ENCODE measurements at regions not wholly inside any gene's neighbourhood (a gene's known extent, or its start where the extent isn't known, plus 50 kb on each side); places are given as distances from the start of the nearest gene placed in this dataset.

DNA sequence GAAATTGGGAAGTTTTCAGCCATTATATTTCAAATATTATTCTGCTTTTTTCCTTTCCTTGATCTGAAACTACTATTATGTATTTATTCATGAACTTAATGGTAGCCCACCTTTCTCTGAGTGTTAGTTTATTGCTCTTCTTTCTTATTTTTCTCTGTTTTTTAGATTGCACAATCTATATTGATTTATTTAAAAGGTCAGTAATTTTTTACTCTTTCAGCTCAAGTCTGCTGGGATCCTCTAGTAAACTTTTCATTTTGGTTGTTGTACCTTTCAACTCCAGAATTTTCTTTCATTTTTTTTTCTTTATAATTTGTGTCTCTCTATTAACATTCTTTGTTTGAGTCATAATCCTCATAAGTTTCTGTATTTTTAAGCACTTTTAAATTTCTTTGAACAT is 529.4 kb upstream of the POT1 start:
- ChIA-PET POLR2A (no interaction called here), CTCF (ENCODE audit: low intra/inter-chr PET ratio) (no interaction called here)
- no peaks in the 10 kb centered on the region for H4K20me1 ChIP-seq (replicated peaks; ENCODE audit: control insufficient read depth, insufficient read depth, low read length)
- H3K9me1 ChIP-seq (ENCODE audit: control insufficient read depth, insufficient read depth, low read length), result no peaks in the 10 kb centered on the region
- ATAC-seq (no peak), FAIRE-seq (no peak), DNase-seq (ENCODE audit: extremely low read depth in 1 of 4, low spot score in 3 of 4) (no peak)
- no peak overlapping the region for H3K4me2 ChIP-seq (ENCODE audit: insufficient read depth, low read length)
- H3K27me3 ChIP-seq (ENCODE audit: control insufficient read depth in 2 of 2, insufficient read depth in 2 of 2, low read length in 2 of 2), result no peaks in the 10 kb centered on the region
- H3K4me1 ChIP-seq (replicated peaks in 1 of 2; ENCODE audit: control insufficient read depth in 2 of 2, insufficient read depth in 2 of 2, low read length in 2 of 2), result no peaks in the 10 kb centered on the region
- H2AFZ ChIP-seq (ENCODE audit: low read depth, low read length), result no peak overlapping the region
- H3K79me2 ChIP-seq (ENCODE audit: control insufficient read depth, insufficient read depth, low read length), result no peaks in the 10 kb centered on the region
- intact Hi-C loops (cut with micrococcal nuclease) (no loop called here), in situ Hi-C loops (cut with MboI) (no loop called here)
- no peak overlapping the region for H3K27ac ChIP-seq (ENCODE audit: extremely low read depth, low read depth, low read length)
- H3K36me3 ChIP-seq (ENCODE audit: control insufficient read depth, insufficient read depth, low read length), result no peaks in the 10 kb centered on the region
- BruUV-seq (replicated peaks), result no TSS peak
- no peak overlapping the region for H3K4me3 ChIP-seq
- H3K9ac ChIP-seq (ENCODE audit: insufficient read depth in 1 of 2, low read depth in 2 of 2, low read length in 2 of 2), result no peak overlapping the region
- H3K9me3 ChIP-seq (replicated peaks; ENCODE audit: control insufficient read depth, insufficient read depth, low read depth, low read length), result peaks cover 4% of the 10 kb centered on the region; the same call in 1 of the 2 replicates
- TF ChIP-seq, protein P1, sequence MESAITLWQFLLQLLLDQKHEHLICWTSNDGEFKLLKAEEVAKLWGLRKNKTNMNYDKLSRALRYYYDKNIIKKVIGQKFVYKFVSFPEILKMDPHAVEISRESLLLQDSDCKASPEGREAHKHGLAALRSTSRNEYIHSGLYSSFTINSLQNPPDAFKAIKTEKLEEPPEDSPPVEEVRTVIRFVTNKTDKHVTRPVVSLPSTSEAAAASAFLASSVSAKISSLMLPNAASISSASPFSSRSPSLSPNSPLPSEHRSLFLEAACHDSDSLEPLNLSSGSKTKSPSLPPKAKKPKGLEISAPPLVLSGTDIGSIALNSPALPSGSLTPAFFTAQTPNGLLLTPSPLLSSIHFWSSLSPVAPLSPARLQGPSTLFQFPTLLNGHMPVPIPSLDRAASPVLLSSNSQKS (CRISPR knock-in tag; IDR thresholded peaks at IDR 0.05), result no peak
- no peak for TF ChIP-seq ZNF263 (CRISPR knock-in tag; IDR thresholded peaks at IDR 0.05; ENCODE audit: borderline replicate concordance)
- no peak for TF ChIP-seq OTX1 (CRISPR knock-in tag; IDR thresholded peaks at IDR 0.05)
- TF ChIP-seq TRIM28 (IDR thresholded peaks at IDR 0.05), result peak; percentile 83; the same call in 1 of the 2 replicates
- no peak for TF ChIP-seq PHF20 (IDR thresholded peaks at IDR 0.05; ENCODE audit: partially characterized antibody)
- peak; percentile 55; the same call in 1 of the 2 replicates for TF ChIP-seq CEBPB (tag; IDR thresholded peaks at IDR 0.05)
- no peak for TF ChIP-seq MYBL2 (IDR thresholded peaks at IDR 0.05; ENCODE audit: low read depth)
- TF ChIP-seq MYBL2 (CRISPR knock-in tag; IDR thresholded peaks at IDR 0.05; ENCODE audit: borderline replicate concordance), result no peak
- TF ChIP-seq, protein P2, sequence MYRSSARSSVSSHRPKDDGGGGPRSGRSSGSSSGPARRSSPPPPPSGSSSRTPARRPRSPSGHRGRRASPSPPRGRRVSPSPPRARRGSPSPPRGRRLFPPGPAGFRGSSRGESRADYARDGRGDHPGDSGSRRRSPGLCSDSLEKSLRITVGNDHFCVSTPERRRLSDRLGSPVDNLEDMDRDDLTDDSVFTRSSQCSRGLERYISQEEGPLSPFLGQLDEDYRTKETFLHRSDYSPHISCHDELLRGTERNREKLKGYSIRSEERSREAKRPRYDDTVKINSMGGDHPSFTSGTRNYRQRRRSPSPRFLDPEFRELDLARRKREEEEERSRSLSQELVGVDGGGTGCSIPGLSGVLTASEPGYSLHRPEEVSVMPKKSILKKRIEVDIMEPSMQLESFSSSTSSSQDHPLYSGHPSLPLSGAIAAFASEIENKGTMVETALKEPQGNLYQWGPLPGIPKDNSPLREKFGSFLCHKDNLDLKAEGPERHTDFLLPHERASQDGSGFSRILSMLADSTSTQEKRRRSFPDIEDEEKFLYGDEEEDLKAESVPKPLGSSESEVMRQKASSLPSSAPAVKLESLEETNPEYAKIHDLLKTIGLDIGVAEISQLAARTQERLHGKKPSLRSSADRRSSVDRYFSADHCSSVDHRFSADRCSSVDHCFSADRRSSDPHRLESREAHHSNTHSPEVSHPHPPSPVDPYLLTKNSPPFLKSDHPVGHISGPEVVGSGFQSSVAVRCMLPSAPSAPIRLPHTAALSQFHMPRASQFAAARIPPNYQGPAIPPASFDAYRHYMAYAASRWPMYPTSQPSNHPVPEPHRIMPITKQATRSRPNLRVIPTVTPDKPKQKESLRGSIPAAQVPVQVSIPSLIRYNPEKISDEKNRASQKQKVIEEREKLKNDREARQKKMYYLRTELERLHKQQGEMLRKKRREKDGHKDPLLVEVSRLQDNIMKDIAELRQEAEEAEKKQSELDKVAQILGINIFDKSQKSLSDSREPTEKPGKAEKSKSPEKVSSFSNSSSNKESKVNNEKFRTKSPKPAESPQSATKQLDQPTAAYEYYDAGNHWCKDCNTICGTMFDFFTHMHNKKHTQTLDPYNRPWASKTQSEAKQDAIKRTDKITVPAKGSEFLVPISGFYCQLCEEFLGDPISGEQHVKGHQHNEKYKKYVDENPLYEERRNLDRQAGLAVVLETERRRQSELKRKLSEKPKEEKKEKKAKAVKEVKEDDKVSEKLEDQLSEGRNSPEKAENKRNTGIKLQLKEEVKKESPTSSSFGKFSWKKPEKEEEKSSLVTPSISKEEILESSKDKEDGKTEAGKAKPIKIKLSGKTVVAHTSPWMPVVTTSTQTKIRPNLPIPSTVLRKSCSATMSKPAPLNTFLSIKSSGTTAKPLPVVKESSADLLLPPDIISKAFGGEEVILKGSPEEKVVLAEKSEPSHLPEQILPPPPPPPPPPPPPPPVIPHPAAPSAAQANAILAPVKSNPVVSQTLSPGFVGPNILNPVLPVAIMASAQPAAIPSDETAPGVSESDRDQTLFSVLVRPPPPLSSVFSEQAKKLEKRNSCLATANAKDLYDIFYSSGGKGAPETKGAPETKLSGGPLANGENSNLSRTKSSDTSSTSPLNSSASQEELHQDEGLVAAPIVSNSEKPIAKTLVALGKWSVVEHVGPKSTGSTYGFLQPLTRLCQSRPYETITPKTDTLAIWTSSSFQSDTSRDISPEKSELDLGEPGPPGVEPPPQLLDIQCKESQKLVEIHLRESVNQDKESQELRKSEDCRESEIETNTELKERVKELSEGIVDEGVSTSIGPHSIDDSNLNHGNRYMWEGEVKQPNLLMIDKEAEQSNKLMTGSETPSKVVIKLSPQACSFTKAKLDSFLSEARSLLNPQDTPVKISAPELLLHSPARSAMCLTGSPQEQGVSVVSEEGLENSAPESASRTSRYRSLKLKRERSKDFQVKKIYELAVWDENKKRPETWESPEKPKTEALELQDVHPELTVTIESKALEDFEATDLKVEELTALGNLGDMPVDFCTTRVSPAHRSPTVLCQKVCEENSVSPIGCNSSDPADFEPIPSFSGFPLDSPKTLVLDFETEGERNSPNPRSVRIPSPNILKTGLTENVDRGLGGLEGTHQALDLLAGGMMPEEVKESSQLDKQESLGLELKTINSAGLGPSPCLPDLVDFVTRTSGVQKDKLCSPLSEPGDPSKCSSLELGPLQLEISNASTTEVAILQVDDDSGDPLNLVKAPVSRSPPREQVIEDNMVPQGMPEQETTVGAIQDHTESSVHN (IDR thresholded peaks at IDR 0.05; ENCODE audit: borderline replicate concordance in 1 of 2, low read depth in 1 of 2), result no peak
- TF ChIP-seq, protein P3, sequence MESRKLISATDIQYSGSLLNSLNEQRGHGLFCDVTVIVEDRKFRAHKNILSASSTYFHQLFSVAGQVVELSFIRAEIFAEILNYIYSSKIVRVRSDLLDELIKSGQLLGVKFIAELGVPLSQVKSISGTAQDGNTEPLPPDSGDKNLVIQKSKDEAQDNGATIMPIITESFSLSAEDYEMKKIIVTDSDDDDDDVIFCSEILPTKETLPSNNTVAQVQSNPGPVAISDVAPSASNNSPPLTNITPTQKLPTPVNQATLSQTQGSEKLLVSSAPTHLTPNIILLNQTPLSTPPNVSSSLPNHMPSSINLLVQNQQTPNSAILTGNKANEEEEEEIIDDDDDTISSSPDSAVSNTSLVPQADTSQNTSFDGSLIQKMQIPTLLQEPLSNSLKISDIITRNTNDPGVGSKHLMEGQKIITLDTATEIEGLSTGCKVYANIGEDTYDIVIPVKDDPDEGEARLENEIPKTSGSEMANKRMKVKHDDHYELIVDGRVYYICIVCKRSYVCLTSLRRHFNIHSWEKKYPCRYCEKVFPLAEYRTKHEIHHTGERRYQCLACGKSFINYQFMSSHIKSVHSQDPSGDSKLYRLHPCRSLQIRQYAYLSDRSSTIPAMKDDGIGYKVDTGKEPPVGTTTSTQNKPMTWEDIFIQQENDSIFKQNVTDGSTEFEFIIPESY (CRISPR knock-in tag; IDR thresholded peaks at IDR 0.05), result no peak
- TF ChIP-seq CEBPG (CRISPR knock-in tag; IDR thresholded peaks at IDR 0.05), result no peak
- peak in 1 of 2 experiments; percentile 69; a peak in 2 of 4 replicates for TF ChIP-seq CEBPG (tag; conservative IDR thresholded peaks at IDR 0.05 in 1 of 2, IDR thresholded peaks at IDR 0.05 in 1 of 2)
- no peak for TF ChIP-seq SMARCA5 (IDR thresholded peaks at IDR 0.05)
